Mesenchymal stem cell (in vitro differentiated cells and primary cell): ENCODE measurements at regions not wholly inside any gene's neighbourhood (a gene's known extent, or its start where the extent isn't known, plus 50 kb on each side); places are given as distances from the start of the nearest gene placed in this dataset.
"Not testable (repeated sequence)": the region's sequence is repeated elsewhere in the genome, so short reads cannot be mapped to it uniquely, and the experiment has no call there.

Experiments used
- DNase-seq: peaks from one replicate; pipeline ENCODE4 v3.0.0-alpha.2; 2013
- H2AFZ ChIP-seq: one replicate; pipeline ENCODE4 v1.6.1; 2013; ENCODE audit warnings: low read depth, mild to moderate bottlenecking, control low read depth, inconsistent platforms, low read length, moderate library complexity
- H2AK5ac ChIP-seq: 2 replicates; pipeline ENCODE4 v1.6.1; 2013; ENCODE audit warnings: low read length, moderate library complexity, mild to moderate bottlenecking, inconsistent platforms; ENCODE audit not compliant: severe bottlenecking
- H2BK120ac ChIP-seq: one replicate; pipeline ENCODE4 v1.6.1; 2013; ENCODE audit warnings: low read depth, mild to moderate bottlenecking, inconsistent platforms, low read length, moderate library complexity
- H2BK12ac ChIP-seq, 2 experiments: one replicate each; pipeline ENCODE4 v1.6.1; 2013; ENCODE audit warnings: inconsistent platforms in 2 of 2, low read length in 2 of 2, mild to moderate bottlenecking in 2 of 2, moderate library complexity in 2 of 2, control low read depth in 1 of 2
- H2BK15ac ChIP-seq: one replicate; pipeline ENCODE4 v1.6.1; 2013; ENCODE audit warnings: mild to moderate bottlenecking, low read depth, inconsistent platforms; ENCODE audit not compliant: poor library complexity, severe bottlenecking
- H2BK5ac ChIP-seq: 2 replicates; pipeline ENCODE4 v1.6.1; 2013; ENCODE audit warnings: low read depth, mild to moderate bottlenecking, low read length, control low read depth, inconsistent platforms; ENCODE audit not compliant: poor library complexity, severe bottlenecking
- H3K14ac ChIP-seq, 2 experiments: one replicate each; pipeline ENCODE4 v1.6.1; 2013; ENCODE audit warnings: inconsistent platforms in 2 of 2, low read length in 2 of 2, control low read depth in 1 of 2, mild to moderate bottlenecking in 1 of 2, moderate library complexity in 1 of 2
- H3K18ac ChIP-seq, 2 experiments: one replicate each; pipeline ENCODE4 v1.6.1; 2013; ENCODE audit warnings: inconsistent platforms in 2 of 2, low read length in 2 of 2, control low read depth in 1 of 2, low read depth in 1 of 2, mild to moderate bottlenecking in 1 of 2
- H3K23ac ChIP-seq, 2 experiments: one replicate each; pipeline ENCODE4 v1.6.1; 2013; ENCODE audit warnings: inconsistent platforms in 2 of 2, low read length in 2 of 2, mild to moderate bottlenecking in 2 of 2, moderate library complexity in 2 of 2, control low read depth in 1 of 2
- H3K27ac ChIP-seq: 2 replicates; pipeline ENCODE4 v1.5.1; 2013; ENCODE audit warnings: mild to moderate bottlenecking, moderate library complexity, low read length, control low read depth, inconsistent platforms; ENCODE audit not compliant: poor library complexity, severe bottlenecking
- H3K27me3 ChIP-seq, 2 experiments: 2 replicates each; pipeline versions ENCODE4 v1.6.1 to v1.7.0; 2013; ENCODE audit warnings: low read length in 2 of 2, mild to moderate bottlenecking in 2 of 2, moderate library complexity in 2 of 2, control low read depth in 1 of 2, inconsistent platforms in 1 of 2; ENCODE audit not compliant: control insufficient read depth in 1 of 2, insufficient read depth in 1 of 2
- H3K36me3 ChIP-seq, 2 experiments: 2 replicates each; pipeline versions ENCODE4 v1.6.1 to v1.7.0; 2013; ENCODE audit warnings: low read length in 2 of 2, control low read depth in 1 of 2, inconsistent platforms in 1 of 2, low read depth in 1 of 2, mild to moderate bottlenecking in 1 of 2; ENCODE audit not compliant: insufficient read depth in 2 of 2, control insufficient read depth in 1 of 2
- H3K4ac ChIP-seq, 2 experiments: one replicate each; pipeline ENCODE4 v1.6.1; 2013; ENCODE audit warnings: inconsistent platforms in 2 of 2, low read length in 2 of 2, mild to moderate bottlenecking in 2 of 2, moderate library complexity in 2 of 2, control low read depth in 1 of 2, low read depth in 1 of 2
- H3K4me1 ChIP-seq: 2 replicates; pipeline ENCODE4 v1.6.1; 2013; ENCODE audit warnings: low read depth, low read length, control low read depth; ENCODE audit not compliant: control insufficient read depth, insufficient read depth
- H3K4me2 ChIP-seq: 2 replicates; pipeline ENCODE4 v1.6.1; 2013; ENCODE audit warnings: low read length, mild to moderate bottlenecking, inconsistent platforms; ENCODE audit not compliant: poor library complexity, severe bottlenecking
- H3K4me3 ChIP-seq, 2 experiments: 2 replicates each; pipeline versions ENCODE4 v1.5.1 to v1.7.0; 2013; ENCODE audit warnings: low read length in 2 of 2, mild to moderate bottlenecking in 2 of 2, control low read depth in 1 of 2, low read depth in 1 of 2; ENCODE audit not compliant: insufficient read depth in 1 of 2
- H3K79me1 ChIP-seq: replicated peaks from 2 replicates; pipeline ENCODE4 v1.6.1; 2013; ENCODE audit warnings: mild to moderate bottlenecking, control low read depth, low read length, inconsistent platforms; ENCODE audit not compliant: poor library complexity, severe bottlenecking
- H3K9ac ChIP-seq: 2 replicates; pipeline ENCODE4 v1.7.0; 2013; ENCODE audit warnings: mild to moderate bottlenecking, low read length, moderate library complexity
- H3K9me3 ChIP-seq: 2 replicates; pipeline ENCODE4 v1.7.0; 2013; ENCODE audit warnings: mild to moderate bottlenecking, low read length; ENCODE audit not compliant: control insufficient read depth
- H4K8ac ChIP-seq: one replicate; pipeline ENCODE4 v1.6.1; 2013; ENCODE audit warnings: inconsistent platforms, mild to moderate bottlenecking, low read length, moderate library complexity
- H4K91ac ChIP-seq: one replicate; pipeline ENCODE4 v1.6.1; 2013; ENCODE audit warnings: mild to moderate bottlenecking, low read length, inconsistent platforms
- WGBS: methylation state at CpG from one replicate; pipeline ENCODE4 v1.1.7; 2013; ENCODE audit warnings: mixed read lengths; 5-methylcytosine and 5-hydroxymethylcytosine counted together

DNA sequence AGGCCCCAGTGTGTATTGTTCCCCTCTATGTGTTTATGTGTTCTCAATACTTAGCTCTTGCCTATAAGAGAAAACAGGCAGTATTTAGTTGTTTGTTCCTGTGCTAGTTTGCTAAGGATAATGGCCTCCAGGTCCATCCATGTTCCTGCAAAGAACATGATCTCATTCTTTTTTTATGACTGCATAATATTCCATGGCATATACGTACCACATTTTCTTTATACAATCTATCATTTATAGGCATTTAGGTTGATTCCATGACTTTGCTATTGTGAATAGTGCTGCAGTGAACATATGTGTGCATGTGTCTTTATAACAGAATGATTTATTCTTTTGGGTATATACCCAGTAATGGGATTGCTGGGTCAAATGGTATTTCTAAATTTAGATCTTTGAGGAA lies 301.6 kb downstream of the PTGER3 start:
- not testable (repeated sequence) for H2BK12ac ChIP-seq, H2BK5ac ChIP-seq, H3K79me1 ChIP-seq, DNase-seq, H3K4me1 ChIP-seq, H3K27me3 ChIP-seq, H3K14ac ChIP-seq, H3K18ac ChIP-seq, H2AFZ ChIP-seq, H3K36me3 ChIP-seq, H4K8ac ChIP-seq, H2AK5ac ChIP-seq, H2BK15ac ChIP-seq, H3K4ac ChIP-seq, H2BK120ac ChIP-seq, H3K4me2 ChIP-seq, H3K23ac ChIP-seq, H3K27ac ChIP-seq, H3K4me3 ChIP-seq, H4K91ac ChIP-seq, H3K9ac ChIP-seq
- peaks cover 66% of the 10 kb centered on the region for H3K9me3 ChIP-seq
- WGBS = no CpG with 5 or more reads among the region's 1 CpG

DNA sequence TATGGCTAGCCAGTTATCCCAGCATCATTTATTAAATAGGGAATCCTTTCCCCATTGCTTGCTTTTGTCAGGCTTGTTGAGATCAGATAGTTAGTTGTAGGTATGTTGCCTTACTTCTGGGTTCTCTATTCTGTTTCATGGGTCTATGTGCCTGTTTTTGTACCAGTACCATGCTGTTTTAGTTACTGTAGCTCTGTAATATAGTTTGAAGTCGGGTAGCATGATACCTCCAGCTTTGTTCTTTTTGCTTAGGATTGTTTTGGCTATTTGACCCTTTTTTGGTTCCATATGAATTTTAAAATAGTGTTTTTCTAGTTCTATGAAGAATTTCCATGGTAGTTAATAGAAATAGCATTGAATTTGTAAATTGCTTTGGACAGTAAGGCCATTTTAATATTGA lies 300.5 kb downstream of the PTGER3 start:
- 22% methylated on average over 1 of the region's 1 CpG for WGBS
- not testable (repeated sequence) for H3K4me1 ChIP-seq

DNA sequence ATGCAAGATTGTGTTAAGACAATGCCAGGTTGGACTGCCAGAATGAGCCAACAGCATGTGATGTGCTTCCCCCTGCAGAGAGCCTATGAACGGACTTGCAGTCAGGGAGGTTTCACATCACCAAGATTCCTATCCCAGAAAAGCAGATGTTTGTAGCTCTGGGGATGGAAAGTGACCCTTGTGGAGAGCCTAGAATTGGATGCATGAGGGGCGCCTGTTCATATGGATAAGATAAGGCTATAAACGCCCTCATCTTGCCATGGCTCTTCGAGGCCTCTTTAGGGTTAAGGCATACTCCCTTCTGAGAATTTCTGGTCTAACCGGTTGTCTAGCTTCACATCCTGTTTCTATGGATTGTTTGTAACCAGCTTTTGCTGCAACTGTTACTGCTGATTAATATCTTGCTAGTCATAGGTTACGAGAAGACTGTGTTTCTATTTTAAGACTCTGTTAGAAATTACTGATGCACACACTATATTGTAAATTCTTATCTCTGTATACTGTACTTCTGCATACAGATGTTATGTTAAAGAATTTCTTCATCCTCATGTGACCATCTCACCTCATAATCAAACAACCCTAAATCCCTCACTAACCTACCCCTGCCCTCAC lies 295.8 kb downstream of the PTGER3 start:
- H2BK5ac ChIP-seq, H3K23ac ChIP-seq, H3K4me1 ChIP-seq, H3K14ac ChIP-seq, H3K79me1 ChIP-seq, H4K8ac ChIP-seq, H4K91ac ChIP-seq, H2AFZ ChIP-seq, H2AK5ac ChIP-seq, H2BK15ac ChIP-seq, H3K27me3 ChIP-seq, H3K36me3 ChIP-seq, H3K9ac ChIP-seq, H3K27ac ChIP-seq, H3K4me2 ChIP-seq, H3K18ac ChIP-seq, H2BK120ac ChIP-seq, DNase-seq, H2BK12ac ChIP-seq, H3K4ac ChIP-seq, H3K4me3 ChIP-seq: not testable (repeated sequence)
- H3K9me3 ChIP-seq = peaks cover 39% of the 10 kb centered on the region
- 80% methylated on average over 5 of the region's 6 CpGs for WGBS

More for the DNA sequence above, 300.5 kb downstream of the PTGER3 start:
- not testable (repeated sequence) for H3K27ac ChIP-seq, H2BK15ac ChIP-seq, H3K4ac ChIP-seq, H3K14ac ChIP-seq, H2AFZ ChIP-seq, H3K4me3 ChIP-seq, H3K4me2 ChIP-seq, H3K79me1 ChIP-seq, H2AK5ac ChIP-seq, H3K18ac ChIP-seq, DNase-seq, H3K23ac ChIP-seq, H4K91ac ChIP-seq, H3K9ac ChIP-seq, H2BK5ac ChIP-seq, H3K36me3 ChIP-seq, H4K8ac ChIP-seq, H2BK120ac ChIP-seq, H2BK12ac ChIP-seq, H3K27me3 ChIP-seq
- peaks cover 60% of the 10 kb centered on the region for H3K9me3 ChIP-seq

DNA sequence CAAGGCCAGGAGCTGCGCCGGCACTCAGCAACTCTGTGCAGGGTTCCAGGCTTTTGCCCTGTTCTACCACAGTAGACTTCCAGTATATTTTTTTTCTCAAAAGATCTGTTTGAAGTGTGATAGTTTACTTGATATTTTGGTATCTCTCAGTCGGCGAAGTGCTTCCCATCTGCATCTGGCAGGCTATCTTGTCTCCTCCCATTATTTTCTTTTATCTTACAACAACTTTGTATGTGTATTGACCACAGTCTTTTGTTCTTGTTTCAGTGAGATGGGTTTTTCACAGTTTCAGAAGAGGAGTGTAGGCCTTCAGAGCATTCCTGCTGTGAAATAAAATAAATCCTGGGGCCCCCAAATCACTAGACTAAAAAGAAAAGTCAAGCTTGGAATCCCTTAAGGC lies 292.9 kb downstream of the PTGER3 start:
- H3K79me1 ChIP-seq = no peaks in the 10 kb centered on the region
- no peak overlapping the region for H4K8ac ChIP-seq
- H3K4me3 ChIP-seq = no peak overlapping the region
- peaks cover 14% of the 10 kb centered on the region for H3K9me3 ChIP-seq
- no peak overlapping the region for H3K9ac ChIP-seq
- no peak overlapping the region for H3K14ac ChIP-seq
- no peaks in the 10 kb centered on the region for H3K4me1 ChIP-seq
- no peak overlapping the region for H3K27ac ChIP-seq
- no peak overlapping the region for H2AFZ ChIP-seq
- no peaks in the 10 kb centered on the region for H3K27me3 ChIP-seq
- no peak overlapping the region for H2AK5ac ChIP-seq
- no peak overlapping the region for H3K4ac ChIP-seq
- H2BK5ac ChIP-seq = no peak overlapping the region
- H3K36me3 ChIP-seq = no peaks in the 10 kb centered on the region
- 100% methylated on average over 2 of the region's 4 CpGs for WGBS
- H2BK120ac ChIP-seq = no peak overlapping the region
- H3K23ac ChIP-seq = no peak overlapping the region
- no peak overlapping the region for H2BK12ac ChIP-seq
- no peak overlapping the region for H4K91ac ChIP-seq
- no peak for DNase-seq
- no peak overlapping the region for H2BK15ac ChIP-seq
- H3K18ac ChIP-seq = no peak overlapping the region
- no peak overlapping the region for H3K4me2 ChIP-seq
